ENCODE measurements at regions not wholly inside any gene's neighbourhood (a gene's known extent, or its start where the extent isn't known, plus 50 kb on each side); places are given as distances from the start of the nearest gene placed in this dataset.

DNA sequence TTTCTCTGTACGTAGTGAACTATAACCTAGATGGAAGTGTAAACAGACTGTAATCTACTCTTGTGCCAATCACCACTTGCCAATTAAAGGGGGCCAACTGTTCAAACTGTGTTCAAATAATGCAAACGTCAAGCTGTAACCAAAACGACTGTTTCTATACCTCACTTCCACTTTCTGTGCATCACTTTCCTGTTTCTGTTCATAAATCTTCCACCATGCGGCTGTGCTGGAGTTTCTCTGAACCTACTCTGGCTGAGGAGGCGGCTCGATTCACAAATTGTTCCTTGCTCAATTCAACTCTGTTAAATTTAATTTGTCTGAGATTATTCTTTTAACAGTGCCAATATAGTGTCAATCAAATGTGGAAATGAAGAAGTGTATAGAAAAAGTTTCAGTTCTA, 206.7 kb upstream of the TBC1D5 start:
- Histone ChIP-seq H3K36me3 (ENCODE audit: insufficient read depth, low read length) (no peaks in the 10 kb centered on the region), H4K20me1 (ENCODE audit: insufficient read depth, low read length) (no peaks in the 10 kb centered on the region), H3K4me3 (ENCODE audit: insufficient read depth, low read depth, low read length) (no peak overlapping the region), H3K4me1 (ENCODE audit: insufficient read depth, low read length) (no peaks in the 10 kb centered on the region), H3K27me3 (ENCODE audit: insufficient read depth, low read length) (no peaks in the 10 kb centered on the region), H3K27ac (ENCODE audit: low read depth, low read length) (no peak overlapping the region), H2AFZ (ENCODE audit: low read depth, low read length) (no peak overlapping the region), H3K9me3 (ENCODE audit: insufficient read depth, low read depth, low read length) (no peaks in the 10 kb centered on the region), H3K4me2 (ENCODE audit: low read length) (no peak overlapping the region), H3K9ac (ENCODE audit: low read length) (no peak overlapping the region), H3K79me2 (ENCODE audit: insufficient read depth, low read length) (no peaks in the 10 kb centered on the region)
- H3K9me3 Mint-ChIP-seq (ENCODE audit: unreplicated experiment) = peaks cover 5% of the 10 kb centered on the region
- TF ChIP-seq, protein P1, sequence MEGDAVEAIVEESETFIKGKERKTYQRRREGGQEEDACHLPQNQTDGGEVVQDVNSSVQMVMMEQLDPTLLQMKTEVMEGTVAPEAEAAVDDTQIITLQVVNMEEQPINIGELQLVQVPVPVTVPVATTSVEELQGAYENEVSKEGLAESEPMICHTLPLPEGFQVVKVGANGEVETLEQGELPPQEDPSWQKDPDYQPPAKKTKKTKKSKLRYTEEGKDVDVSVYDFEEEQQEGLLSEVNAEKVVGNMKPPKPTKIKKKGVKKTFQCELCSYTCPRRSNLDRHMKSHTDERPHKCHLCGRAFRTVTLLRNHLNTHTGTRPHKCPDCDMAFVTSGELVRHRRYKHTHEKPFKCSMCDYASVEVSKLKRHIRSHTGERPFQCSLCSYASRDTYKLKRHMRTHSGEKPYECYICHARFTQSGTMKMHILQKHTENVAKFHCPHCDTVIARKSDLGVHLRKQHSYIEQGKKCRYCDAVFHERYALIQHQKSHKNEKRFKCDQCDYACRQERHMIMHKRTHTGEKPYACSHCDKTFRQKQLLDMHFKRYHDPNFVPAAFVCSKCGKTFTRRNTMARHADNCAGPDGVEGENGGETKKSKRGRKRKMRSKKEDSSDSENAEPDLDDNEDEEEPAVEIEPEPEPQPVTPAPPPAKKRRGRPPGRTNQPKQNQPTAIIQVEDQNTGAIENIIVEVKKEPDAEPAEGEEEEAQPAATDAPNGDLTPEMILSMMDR (IDR thresholded peaks at IDR 0.05; ENCODE audit: insufficient read depth, low read depth, low read length) = no peak
- no peak for TF ChIP-seq EZH2 (IDR thresholded peaks at IDR 0.05; ENCODE audit: insufficient read depth, low read length)
- DNase-seq (ENCODE audit: low read depth) (no peak), FAIRE-seq (peak; percentile 9)
- H3K27me3 Mint-ChIP-seq (ENCODE audit: low read depth, unreplicated experiment) = no peaks in the 10 kb centered on the region
- no peak overlapping the region for H3K4me3 Mint-ChIP-seq (ENCODE audit: unreplicated experiment)
- no peak overlapping the region for H3K27ac Mint-ChIP-seq (ENCODE audit: unreplicated experiment)
- peaks cover 14% of the 10 kb centered on the region for H3K4me1 Mint-ChIP-seq (ENCODE audit: low read depth, unreplicated experiment)
- H3K36me3 Mint-ChIP-seq (ENCODE audit: low read depth, unreplicated experiment) = no peaks in the 10 kb centered on the region

GRCh38 chr3:17947833-17948232, 205.4 kb upstream of the TBC1D5 start:
- no peak overlapping the region for H2AFZ ChIP-seq (ENCODE audit: low read depth, low read length)
- no peaks in the 10 kb centered on the region for H3K36me3 Mint-ChIP-seq (ENCODE audit: low read depth, unreplicated experiment)
- no peak overlapping the region for H3K27ac Mint-ChIP-seq (ENCODE audit: unreplicated experiment)
- H3K27me3 ChIP-seq (ENCODE audit: insufficient read depth, low read length) = no peaks in the 10 kb centered on the region
- H3K27ac ChIP-seq (ENCODE audit: low read depth, low read length) = no peak overlapping the region
- DNase-seq (ENCODE audit: low read depth) = no peak
- peaks cover 18% of the 10 kb centered on the region for H3K4me1 Mint-ChIP-seq (ENCODE audit: low read depth, unreplicated experiment)
- H3K4me1 ChIP-seq (ENCODE audit: insufficient read depth, low read length) = no peaks in the 10 kb centered on the region
- FAIRE-seq = no peak
- H3K9me3 ChIP-seq (ENCODE audit: insufficient read depth, low read depth, low read length) = no peaks in the 10 kb centered on the region
- H3K4me3 ChIP-seq (ENCODE audit: insufficient read depth, low read depth, low read length) = no peak overlapping the region
- H3K79me2 ChIP-seq (ENCODE audit: insufficient read depth, low read length) = no peaks in the 10 kb centered on the region
- H3K9ac ChIP-seq (ENCODE audit: low read length) = no peak overlapping the region
- no peaks in the 10 kb centered on the region for H3K36me3 ChIP-seq (ENCODE audit: insufficient read depth, low read length)
- no peak overlapping the region for H3K4me2 ChIP-seq (ENCODE audit: low read length)
- peaks cover 5% of the 10 kb centered on the region for H3K9me3 Mint-ChIP-seq (ENCODE audit: unreplicated experiment)
- no peak overlapping the region for H3K4me3 Mint-ChIP-seq (ENCODE audit: unreplicated experiment)
- no peak for TF ChIP-seq EZH2 (IDR thresholded peaks at IDR 0.05; ENCODE audit: insufficient read depth, low read length)
- TF ChIP-seq, protein P1 (IDR thresholded peaks at IDR 0.05; ENCODE audit: insufficient read depth, low read depth, low read length) = no peak
- no peaks in the 10 kb centered on the region for H3K27me3 Mint-ChIP-seq (ENCODE audit: low read depth, unreplicated experiment)
- H4K20me1 ChIP-seq (ENCODE audit: insufficient read depth, low read length) = no peaks in the 10 kb centered on the region

GRCh38 chr3:17946619-17947018, 204.2 kb upstream of the TBC1D5 start:
- H3K9ac ChIP-seq (ENCODE audit: low read length) = no peak overlapping the region
- no peaks in the 10 kb centered on the region for H3K79me2 ChIP-seq (ENCODE audit: insufficient read depth, low read length)
- Mint-ChIP-seq H3K36me3 (ENCODE audit: low read depth, unreplicated experiment) (no peaks in the 10 kb centered on the region), H3K4me1 (ENCODE audit: low read depth, unreplicated experiment) (peaks cover 30% of the 10 kb centered on the region), H3K27ac (ENCODE audit: unreplicated experiment) (no peak overlapping the region), H3K27me3 (ENCODE audit: low read depth, unreplicated experiment) (no peaks in the 10 kb centered on the region), H3K9me3 (ENCODE audit: unreplicated experiment) (peaks cover 3% of the 10 kb centered on the region), H3K4me3 (ENCODE audit: unreplicated experiment) (no peak overlapping the region)
- H3K9me3 ChIP-seq (ENCODE audit: insufficient read depth, low read depth, low read length) = no peaks in the 10 kb centered on the region
- no peak for DNase-seq (ENCODE audit: low read depth)
- no peaks in the 10 kb centered on the region for H3K4me1 ChIP-seq (ENCODE audit: insufficient read depth, low read length)
- no peaks in the 10 kb centered on the region for H3K27me3 ChIP-seq (ENCODE audit: insufficient read depth, low read length)
- FAIRE-seq = no peak
- H2AFZ ChIP-seq (ENCODE audit: low read depth, low read length) = no peak overlapping the region
- TF ChIP-seq, protein P1 (IDR thresholded peaks at IDR 0.05; ENCODE audit: insufficient read depth, low read depth, low read length) = no peak
- TF ChIP-seq EZH2 (IDR thresholded peaks at IDR 0.05; ENCODE audit: insufficient read depth, low read length) = no peak
- H3K27ac ChIP-seq (ENCODE audit: low read depth, low read length) = no peak overlapping the region
- no peaks in the 10 kb centered on the region for H3K36me3 ChIP-seq (ENCODE audit: insufficient read depth, low read length)
- H3K4me3 ChIP-seq (ENCODE audit: insufficient read depth, low read depth, low read length) = no peak overlapping the region
- no peaks in the 10 kb centered on the region for H4K20me1 ChIP-seq (ENCODE audit: insufficient read depth, low read length)
- no peak overlapping the region for H3K4me2 ChIP-seq (ENCODE audit: low read length)

Data from astrocyte (in vitro differentiated cells and primary cell).